Adrenal gland (tissue), 5 donors: ENCODE measurements at regions not wholly inside any gene's neighbourhood (a gene's known extent, or its start where the extent isn't known, plus 50 kb on each side); places are given as distances from the start of the nearest gene placed in this dataset.

ENCODE experiments used
- CTCF ChIP-seq, 6 experiments: fragments of 450-650 bp in 4 of 6; fragments of 200-600 bp in 2 of 6; sonication (generic) in 1 of 6; IDR thresholded peaks; 1 replicate in 5 of 6; 2 replicates in 1 of 6; pipeline versions ENCODE4 v1.5.1 to v1.8.0; 2016 to 2021; ENCODE audit warnings: antibody characterized with exemption in 6 of 6, mild to moderate bottlenecking in 2 of 6, moderate library complexity in 1 of 6
- POLR2A ChIP-seq, 2 donors: fragments of 450-650 bp; IDR thresholded peaks; one replicate each; pipeline ENCODE4 v1.6.1; 2017; ENCODE audit warnings: antibody characterized with exemption in 2 of 2, mild to moderate bottlenecking in 2 of 2, moderate library complexity in 1 of 2
- donor health status: DM: no; HTN: no; CAD: no.

DNA sequence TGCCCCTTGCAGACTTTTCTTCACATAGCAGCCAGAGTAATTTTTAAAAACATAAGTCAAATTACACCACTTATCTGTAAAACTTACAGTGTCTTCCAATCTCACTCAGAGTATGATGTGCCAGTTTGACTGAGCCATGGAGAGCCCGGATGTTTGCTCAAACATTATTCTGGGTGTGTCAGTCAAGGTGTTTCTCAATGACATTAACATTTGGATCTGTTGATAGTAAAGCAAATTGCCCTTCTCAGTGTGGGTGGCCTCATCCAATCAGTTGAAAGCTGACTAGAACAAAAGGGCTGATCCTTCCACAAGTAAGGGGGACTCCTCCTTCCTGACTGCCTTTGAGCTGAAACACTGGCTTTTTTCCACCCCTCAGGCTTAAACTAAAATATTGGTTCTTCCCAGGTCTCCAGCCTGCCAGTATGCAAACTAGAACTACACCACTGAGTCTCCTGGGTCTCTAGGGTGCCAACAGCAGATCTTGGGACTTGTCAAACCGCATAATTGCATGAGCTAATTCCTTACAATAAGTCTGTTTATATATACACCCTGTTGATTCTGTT, 157.9 kb upstream of the CTTNBP2NL start:
- TF ChIP-seq CTCF (IDR thresholded peaks at IDR 0.05) = no peak
- no peak for TF ChIP-seq POLR2A (IDR thresholded peaks at IDR 0.05)
